ENCODE measurements at regions not wholly inside any gene's neighbourhood (a gene's known extent, or its start where the extent isn't known, plus 50 kb on each side); places are given as distances from the start of the nearest gene placed in this dataset.

- TF ChIP-seq YY1 (IDR thresholded peaks at IDR 0.05; ENCODE audit: low read depth) (no peak), TAF1 (IDR thresholded peaks at IDR 0.05; ENCODE audit: low read depth) (no peak), MAX (IDR thresholded peaks at IDR 0.05) (no peak), RAD21 (IDR thresholded peaks at IDR 0.05; ENCODE audit: low read depth) (no peak), TCF12 (IDR thresholded peaks at IDR 0.05; ENCODE audit: low read depth) (no peak), ZBTB7A (IDR thresholded peaks at IDR 0.05; ENCODE audit: low read depth) (no peak)
Observed at GRCh38 chr7:45295222-45295621, 137.6 kb downstream of the RAMP3 start.

GRCh38 chr7:45296748-45297147 lies 139.2 kb downstream of the RAMP3 start:
- TF ChIP-seq MAX (IDR thresholded peaks at IDR 0.05): no peak

- TF ChIP-seq ZBTB7A (IDR thresholded peaks at IDR 0.05; ENCODE audit: low read depth) (no peak), CEBPB (IDR thresholded peaks at IDR 0.05) (no peak), MAX (IDR thresholded peaks at IDR 0.05) (no peak), REST (IDR thresholded peaks at IDR 0.05; ENCODE audit: low read depth) (no peak), FOXM1 (IDR thresholded peaks at IDR 0.05; ENCODE audit: borderline replicate concordance, low read depth) (no peak), NFIC (IDR thresholded peaks at IDR 0.05) (no peak), TCF12 (IDR thresholded peaks at IDR 0.05; ENCODE audit: low read depth) (no peak), TEAD4 (IDR thresholded peaks at IDR 0.05) (no peak), USF1 (IDR thresholded peaks at IDR 0.05) (no peak), CREB1 (IDR thresholded peaks at IDR 0.05; ENCODE audit: low read depth) (no peak), RAD21 (IDR thresholded peaks at IDR 0.05; ENCODE audit: low read depth) (no peak), YY1 (IDR thresholded peaks at IDR 0.05; ENCODE audit: low read depth) (no peak), TAF1 (IDR thresholded peaks at IDR 0.05; ENCODE audit: low read depth) (no peak), EGR1 (IDR thresholded peaks at IDR 0.05) (no peak), EP300 (IDR thresholded peaks at IDR 0.05; ENCODE audit: borderline replicate concordance) (no peak)
Observed at GRCh38 chr7:45306752-45307305, 149.2 kb downstream of the RAMP3 start.

GRCh38 chr7:45311597-45311996 lies 154.0 kb downstream of the RAMP3 start:
- TF ChIP-seq TCF12 (IDR thresholded peaks at IDR 0.05; ENCODE audit: low read depth): no peak
- no peak for TF ChIP-seq EGR1 (IDR thresholded peaks at IDR 0.05)
- TF ChIP-seq RAD21 (IDR thresholded peaks at IDR 0.05; ENCODE audit: low read depth): no peak
- TF ChIP-seq TAF1 (IDR thresholded peaks at IDR 0.05; ENCODE audit: low read depth): no peak
- no peak for TF ChIP-seq CEBPB (IDR thresholded peaks at IDR 0.05)
- TF ChIP-seq TEAD4 (IDR thresholded peaks at IDR 0.05): no peak
- no peak for TF ChIP-seq FOXM1 (IDR thresholded peaks at IDR 0.05; ENCODE audit: borderline replicate concordance, low read depth)
- no peak for TF ChIP-seq MAX (IDR thresholded peaks at IDR 0.05)
- no peak for TF ChIP-seq EP300 (IDR thresholded peaks at IDR 0.05; ENCODE audit: borderline replicate concordance)
- TF ChIP-seq REST (IDR thresholded peaks at IDR 0.05; ENCODE audit: low read depth): no peak
- no peak for TF ChIP-seq CREB1 (IDR thresholded peaks at IDR 0.05; ENCODE audit: low read depth)
- no peak for TF ChIP-seq NFIC (IDR thresholded peaks at IDR 0.05)
- TF ChIP-seq YY1 (IDR thresholded peaks at IDR 0.05; ENCODE audit: low read depth): no peak
- no peak for TF ChIP-seq USF1 (IDR thresholded peaks at IDR 0.05)

GRCh38 chr7:45324683-45325237 lies 167.2 kb downstream of the RAMP3 start:
- TF ChIP-seq NFIC (IDR thresholded peaks at IDR 0.05): peak; percentile 80
- TF ChIP-seq MAX (IDR thresholded peaks at IDR 0.05): peak; percentile 21; the same call in 1 of the 2 replicates
- TF ChIP-seq USF1 (IDR thresholded peaks at IDR 0.05): no peak

All from Ishikawa (cell line).